Endometrium (tissue), 2 donors: ENCODE measurements at regions not wholly inside any gene's neighbourhood (a gene's known extent, or its start where the extent isn't known, plus 50 kb on each side); places are given as distances from the start of the nearest gene placed in this dataset.
"Not testable (repeated sequence)": the region's sequence is repeated elsewhere in the genome, so short reads cannot be mapped to it uniquely, and the experiment has no call there.

ENCODE experiments used
- FAIRE-seq: peaks from 2 replicates; lab custom pipeline; 2012; peaks lifted over from hg19 to GRCh38; lab: Jason Lieb, UNC
- donor health status: control.
- donor health status: control.

DNA sequence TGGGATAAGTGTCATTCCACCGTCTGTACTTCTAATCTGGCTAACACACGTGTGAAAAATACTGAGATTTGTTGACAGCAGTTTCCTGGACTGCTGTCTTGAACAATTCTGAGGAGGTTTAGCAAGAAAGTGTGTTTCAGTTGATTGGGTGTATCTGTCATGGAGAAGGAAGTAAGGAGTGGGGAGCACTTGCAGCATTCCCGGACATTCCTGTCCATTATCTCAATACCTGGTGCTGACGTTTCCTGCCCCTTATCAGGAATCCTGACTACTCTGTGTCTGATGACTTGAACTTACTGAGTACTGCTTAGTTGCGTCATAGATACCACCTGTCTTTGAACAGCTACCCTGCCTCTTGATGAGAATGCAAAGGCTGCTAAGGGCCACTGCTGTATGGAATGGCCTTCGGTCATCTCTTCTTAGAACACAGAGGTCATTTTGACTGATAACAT, 72.0 kb upstream of the VKORC1L1 start:
- FAIRE-seq, result no peak

DNA sequence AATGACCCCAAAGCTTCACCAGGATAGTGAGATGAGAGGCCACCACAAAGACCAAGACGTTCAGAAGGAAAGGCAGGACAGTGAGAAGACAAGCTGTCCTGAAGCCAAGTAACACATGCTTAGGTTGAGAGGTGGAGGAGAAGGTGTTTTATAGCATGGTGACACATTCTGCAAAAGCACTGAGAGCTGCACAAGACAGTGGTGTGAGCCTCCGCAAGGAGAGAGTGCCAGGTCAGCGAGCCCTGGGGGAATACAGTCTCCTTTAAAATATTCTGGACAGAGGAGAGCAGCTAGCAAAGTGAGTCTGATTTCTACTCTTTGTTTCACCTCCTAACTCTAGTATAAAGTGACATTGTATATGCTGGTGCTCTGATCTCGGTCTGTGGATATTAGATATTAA, 68.0 kb upstream of the VKORC1L1 start:
- FAIRE-seq, result no peak

DNA sequence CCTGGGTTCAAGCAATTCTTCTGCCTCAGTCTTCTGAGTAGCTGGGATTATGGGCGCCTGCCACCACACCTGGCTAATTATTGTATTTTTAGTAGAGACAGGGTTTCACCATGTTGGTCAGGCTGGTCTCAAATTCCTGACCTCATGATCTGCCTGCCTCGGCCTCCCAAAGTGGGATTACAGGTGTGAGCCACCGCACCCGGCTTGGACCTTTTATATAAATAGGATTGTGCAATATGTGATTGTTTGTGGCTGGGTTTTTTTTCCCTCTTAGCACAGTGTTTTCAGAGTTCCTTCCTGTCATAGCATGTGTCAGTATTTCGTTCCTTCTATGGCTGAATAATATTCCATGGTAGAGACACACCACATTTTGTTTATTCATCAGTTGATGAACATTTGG, 65.8 kb upstream of the VKORC1L1 start:
- not testable (repeated sequence) for FAIRE-seq

DNA sequence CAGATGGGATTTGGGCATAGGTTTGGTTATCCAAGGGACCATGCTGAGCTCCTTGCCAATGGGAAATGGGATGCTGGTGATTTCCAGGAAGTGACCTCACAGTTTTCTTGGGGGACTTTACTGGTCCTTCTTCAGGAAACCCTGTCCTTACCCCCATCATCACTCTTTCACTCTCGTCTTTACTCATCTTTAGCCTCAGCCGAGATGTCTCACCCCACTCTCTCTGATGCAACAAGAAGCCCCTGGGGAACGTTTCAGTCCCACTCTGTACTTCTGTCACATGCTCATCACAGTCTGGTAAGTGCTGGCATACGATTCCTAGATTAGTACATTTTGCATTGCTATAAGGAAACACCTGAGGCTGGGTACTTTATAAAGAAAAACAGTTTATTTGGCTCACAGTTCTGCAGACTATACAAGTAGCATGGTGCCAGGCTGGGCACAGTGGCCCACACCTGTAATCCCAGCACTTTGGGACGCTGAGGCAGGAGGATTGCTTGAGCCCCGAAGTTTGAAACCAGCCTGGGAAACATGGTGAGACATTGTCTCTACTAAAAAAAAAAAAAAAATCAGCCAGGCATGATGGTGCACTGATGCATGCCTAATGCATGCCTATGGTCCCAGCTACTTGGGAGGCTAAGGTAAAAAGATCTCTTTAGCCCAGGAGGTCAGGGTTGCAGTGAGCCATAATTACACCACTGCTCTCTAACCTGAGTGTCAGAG, 63.5 kb upstream of the VKORC1L1 start:
- no peak for FAIRE-seq

DNA sequence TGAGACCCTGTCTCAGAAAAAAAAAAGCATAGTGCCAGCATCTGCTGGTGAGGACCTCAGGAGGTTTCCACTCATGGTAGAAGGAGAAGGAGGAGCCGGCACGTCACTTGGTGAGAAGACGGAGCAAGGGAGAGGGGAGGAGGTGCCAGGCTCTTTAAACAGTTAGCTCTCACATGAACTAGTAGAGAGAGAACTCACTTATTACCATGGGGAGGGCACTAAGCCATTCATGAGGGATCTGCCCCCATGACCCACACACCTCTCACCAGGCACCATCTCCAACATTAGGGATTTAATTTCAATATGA, 62.9 kb upstream of the VKORC1L1 start:
- FAIRE-seq, result no peak

DNA sequence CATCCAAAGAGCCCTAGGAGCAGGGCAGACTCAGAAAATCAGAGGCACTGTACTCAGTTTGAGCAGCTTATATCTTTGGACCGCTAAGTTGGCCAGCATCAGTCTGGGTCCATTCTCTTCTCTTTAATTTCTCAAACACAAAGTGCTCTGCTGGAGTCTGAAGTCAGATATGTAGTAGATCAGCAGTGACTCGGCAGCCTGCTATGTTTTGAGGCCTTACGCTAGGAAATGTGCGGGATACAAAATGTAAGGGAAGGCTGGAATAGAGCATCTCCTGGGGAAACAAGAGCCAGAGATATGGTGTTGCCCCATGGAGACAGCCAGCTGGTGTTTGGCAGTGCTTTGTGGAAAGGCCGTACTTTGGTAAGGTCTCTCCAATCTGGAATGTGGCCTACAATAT, 60.6 kb upstream of the VKORC1L1 start:
- FAIRE-seq, result no peak

DNA sequence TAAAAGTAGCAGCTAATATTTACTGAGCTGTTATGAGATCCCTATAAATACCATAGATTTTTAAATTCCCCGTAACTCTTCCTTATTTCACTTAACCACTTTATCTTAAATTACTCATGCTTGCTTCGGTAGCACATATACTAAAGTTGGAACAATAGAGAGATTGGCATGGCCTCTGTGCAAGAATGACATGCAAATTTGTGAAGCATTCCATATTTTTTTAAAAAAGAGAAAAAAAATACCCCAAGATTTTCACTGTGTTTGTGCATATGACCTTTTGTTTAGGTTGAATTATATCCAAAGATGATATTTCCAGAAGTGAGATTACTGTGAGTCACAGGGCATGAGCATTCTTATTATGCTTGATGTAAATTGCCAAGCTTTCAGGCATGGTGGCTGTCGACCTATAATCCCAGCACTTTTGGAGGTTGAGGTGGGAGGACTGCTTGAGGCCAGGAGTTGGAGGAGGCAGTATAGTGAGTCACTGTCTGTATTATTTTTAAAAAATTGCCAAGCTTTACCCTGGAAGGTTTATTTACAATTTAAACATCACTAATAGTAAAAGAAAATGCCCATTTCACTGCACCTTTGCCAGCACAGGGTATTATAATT, 58.2 kb upstream of the VKORC1L1 start:
- FAIRE-seq, result not testable (repeated sequence)

DNA sequence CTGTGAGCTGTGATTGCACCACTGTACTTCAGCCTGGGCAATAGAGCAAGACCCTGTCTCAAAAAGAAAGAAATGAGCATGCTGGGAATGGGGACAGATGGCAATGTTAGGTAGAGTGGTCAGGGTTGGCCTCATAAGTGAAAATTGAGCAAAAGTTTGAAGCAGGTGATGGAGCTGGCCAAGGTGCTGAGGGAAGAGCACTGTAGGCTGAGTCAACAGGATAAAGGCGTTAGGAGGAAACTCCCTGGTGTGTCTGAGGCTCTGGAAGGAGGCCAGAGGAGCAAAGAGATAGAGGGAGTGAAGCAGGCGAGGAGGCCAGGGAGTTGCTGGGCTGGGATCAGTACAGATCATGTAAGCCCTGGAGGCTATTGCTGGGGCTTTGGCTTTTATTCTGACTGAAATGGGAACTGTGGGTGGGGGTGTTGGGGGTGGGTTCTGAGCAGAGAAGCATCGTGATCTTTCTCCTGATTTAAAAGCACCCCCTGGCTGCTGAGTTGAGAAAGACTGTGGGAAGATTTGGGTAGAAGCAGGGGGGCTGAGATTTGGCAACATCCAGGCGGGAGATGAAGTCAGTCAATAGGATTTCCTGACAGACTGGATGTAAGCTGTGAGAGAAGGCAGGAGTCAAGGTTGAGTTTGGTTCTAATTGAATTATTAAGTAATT, 52.5 kb upstream of the VKORC1L1 start:
- FAIRE-seq, result no peak
